PC-3 (cell line): ENCODE measurements at regions not wholly inside any gene's neighbourhood (a gene's known extent, or its start where the extent isn't known, plus 50 kb on each side); places are given as distances from the start of the nearest gene placed in this dataset.

Source experiments
- ATAC-seq: fragments of 200-7000 bp; cut with Tn5 transposase; 2 replicates; pipeline ENCODE4 v1.9.1; 2020; ENCODE audit warnings: mild to moderate bottlenecking, moderate library complexity
- BruUV-seq: library from RNA; stranded (reverse); fragments of 400-500 nt; replicated peaks from 2 replicates; lab custom pipeline; 2021; lab: Mats Ljungman, UMichigan
- CTCF ChIA-PET: fragments of 300-600 bp; sonication (Branson Sonifier 250); formaldehyde crosslinking; loops from one replicate; lab custom pipeline; 2022; ENCODE audit warnings: antibody characterized with exemption; lab: Charles Lee
- POLR2A ChIA-PET: fragments of 300-600 bp; sonication (Branson Sonifier 250); formaldehyde crosslinking; loops from one replicate; lab custom pipeline; 2022; ENCODE audit warnings: antibody characterized with exemption; ENCODE audit not compliant: unreplicated experiment; lab: Charles Lee
- DNase-seq: peaks from one replicate; pipeline ENCODE4 v3.0.0-alpha.2; 2015
- H2AFZ ChIP-seq: fragments of 300-600 bp; sonication (generic); 2 replicates; pipeline ENCODE4 v1.6.0; 2016; ENCODE audit warnings: antibody characterized with exemption, low read length
- H3F3A ChIP-seq: fragments of 300-600 bp; sonication (generic); one replicate; pipeline ENCODE4 v1.6.0; 2017; ENCODE audit warnings: antibody characterized with exemption, low read length, control low read depth, mild to moderate bottlenecking; ENCODE audit not compliant: unreplicated experiment
- H3K27ac ChIP-seq: fragments of 300-600 bp; sonication (generic); 2 replicates; pipeline ENCODE4 v1.5.1; 2016; ENCODE audit warnings: mild to moderate bottlenecking, low read length
- H3K27me3 ChIP-seq: fragments of 300-600 bp; sonication (generic); 2 replicates; pipeline ENCODE4 v1.6.1; 2016; ENCODE audit warnings: low read length, mixed read lengths
- H3K36me3 ChIP-seq: fragments of 300-600 bp; sonication (generic); 2 replicates; pipeline ENCODE4 v1.6.1; 2016; ENCODE audit warnings: low read depth, mixed run types, low read length, mixed read lengths
- H3K4me1 ChIP-seq: fragments of 300-600 bp; sonication (generic); 2 replicates; pipeline ENCODE4 v1.5.1; 2016; ENCODE audit warnings: low read length; ENCODE audit not compliant: insufficient read depth
- H3K4me2 ChIP-seq: fragments of 300-600 bp; sonication (generic); 2 replicates; pipeline ENCODE4 v1.6.0; 2016; ENCODE audit warnings: low read length
- H3K4me3 ChIP-seq: fragments of 300-600 bp; sonication (generic); 2 replicates; pipeline ENCODE4 v1.5.1; 2016; ENCODE audit warnings: mild to moderate bottlenecking, low read length, mixed read lengths
- H3K79me2 ChIP-seq: fragments of 300-600 bp; sonication (generic); 2 replicates; pipeline ENCODE4 v1.6.1; 2017; ENCODE audit warnings: low read length, mixed read lengths
- H3K9ac ChIP-seq: fragments of 300-600 bp; sonication (generic); 2 replicates; pipeline ENCODE4 v1.6.0; 2016; ENCODE audit warnings: mild to moderate bottlenecking, low read length
- H3K9me2 ChIP-seq: fragments of 300-600 bp; sonication (generic); replicated peaks from 2 replicates; pipeline ENCODE4 v1.6.1; 2016; ENCODE audit warnings: mixed run types, low read length, mixed read lengths
- H3K9me3 ChIP-seq: fragments of 300-600 bp; sonication (generic); 2 replicates; pipeline ENCODE4 v1.6.1; 2016; ENCODE audit warnings: low read length, mixed read lengths
- H4K20me1 ChIP-seq: fragments of 300-600 bp; sonication (generic); 2 replicates; pipeline ENCODE4 v1.6.1; 2016; ENCODE audit warnings: low read length, mixed read lengths
- EZH2 ChIP-seq: fragments of 300-600 bp; sonication (generic); IDR thresholded peaks from one replicate; pipeline ENCODE4 v1.6.1; 2017; ENCODE audit warnings: antibody characterized with exemption, mild to moderate bottlenecking, low read length; ENCODE audit not compliant: unreplicated experiment
- EZH2phosphoT487 ChIP-seq: fragments of 300-600 bp; sonication (generic); IDR thresholded peaks from 2 replicates; pipeline ENCODE4 v1.6.1; 2018; ENCODE audit warnings: mild to moderate bottlenecking, antibody characterized with exemption, low read length, borderline replicate concordance
- intact Hi-C: fragments of 100-400 bp; cut with micrococcal nuclease; formaldehyde crosslinking; loops from 2 replicates; pipeline ENCODE4 v1.9.0; 2023
- TF ChIP-seq, protein P1 (sequence below): fragments of 300-600 bp; sonication (generic); conservative IDR thresholded peaks from 2 replicates; pipeline ENCODE4 v1.5.1; 2017; ENCODE audit warnings: antibody characterized with exemption, low read depth, mild to moderate bottlenecking, low read length

DNA sequence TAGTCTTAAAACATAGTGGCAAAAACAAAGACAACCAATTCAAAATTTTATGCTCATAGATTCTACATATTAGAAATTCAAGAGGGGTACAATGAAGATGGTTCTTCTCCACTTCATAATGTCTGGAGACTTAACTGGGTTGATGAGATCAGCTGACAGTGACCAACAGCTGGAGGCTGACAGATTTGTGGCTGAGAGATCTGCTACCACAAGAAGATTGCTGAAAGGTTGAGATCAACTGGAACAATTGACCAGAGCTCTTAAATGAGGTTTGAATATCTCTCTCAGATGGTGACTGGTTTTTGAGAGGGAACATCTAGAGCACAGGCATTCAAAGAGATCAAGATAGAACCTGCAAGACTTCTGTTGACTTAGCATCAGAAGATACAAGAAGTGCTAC is 254.1 kb upstream of the ARPP21 start:
- Histone ChIP-seq H3K27me3 (no peaks in the 10 kb centered on the region), H3K4me3 (no peak overlapping the region), H3K79me2 (no peaks in the 10 kb centered on the region), H3K4me2 (no peak overlapping the region), H3K27ac (no peak overlapping the region), H2AFZ (no peak overlapping the region), H3K4me1 (no peaks in the 10 kb centered on the region), H4K20me1 (no peaks in the 10 kb centered on the region), H3K9me2 (no peaks in the 10 kb centered on the region), H3F3A (no peaks in the 10 kb centered on the region), H3K9me3 (peaks cover 19% of the 10 kb centered on the region; the same call in 1 of the 2 replicates), H3K36me3 (no peaks in the 10 kb centered on the region), H3K9ac (no peak overlapping the region)
- DNase-seq (no peak), ATAC-seq (no peak)
- ChIA-PET POLR2A (no interaction called here), CTCF (no interaction called here)
- BruUV-seq, result no TSS peak
- TF ChIP-seq, protein P1, sequence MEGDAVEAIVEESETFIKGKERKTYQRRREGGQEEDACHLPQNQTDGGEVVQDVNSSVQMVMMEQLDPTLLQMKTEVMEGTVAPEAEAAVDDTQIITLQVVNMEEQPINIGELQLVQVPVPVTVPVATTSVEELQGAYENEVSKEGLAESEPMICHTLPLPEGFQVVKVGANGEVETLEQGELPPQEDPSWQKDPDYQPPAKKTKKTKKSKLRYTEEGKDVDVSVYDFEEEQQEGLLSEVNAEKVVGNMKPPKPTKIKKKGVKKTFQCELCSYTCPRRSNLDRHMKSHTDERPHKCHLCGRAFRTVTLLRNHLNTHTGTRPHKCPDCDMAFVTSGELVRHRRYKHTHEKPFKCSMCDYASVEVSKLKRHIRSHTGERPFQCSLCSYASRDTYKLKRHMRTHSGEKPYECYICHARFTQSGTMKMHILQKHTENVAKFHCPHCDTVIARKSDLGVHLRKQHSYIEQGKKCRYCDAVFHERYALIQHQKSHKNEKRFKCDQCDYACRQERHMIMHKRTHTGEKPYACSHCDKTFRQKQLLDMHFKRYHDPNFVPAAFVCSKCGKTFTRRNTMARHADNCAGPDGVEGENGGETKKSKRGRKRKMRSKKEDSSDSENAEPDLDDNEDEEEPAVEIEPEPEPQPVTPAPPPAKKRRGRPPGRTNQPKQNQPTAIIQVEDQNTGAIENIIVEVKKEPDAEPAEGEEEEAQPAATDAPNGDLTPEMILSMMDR, result no peak
- no peak for TF ChIP-seq EZH2
- TF ChIP-seq EZH2phosphoT487, result no peak
- intact Hi-C loops, result no loop called here

DNA sequence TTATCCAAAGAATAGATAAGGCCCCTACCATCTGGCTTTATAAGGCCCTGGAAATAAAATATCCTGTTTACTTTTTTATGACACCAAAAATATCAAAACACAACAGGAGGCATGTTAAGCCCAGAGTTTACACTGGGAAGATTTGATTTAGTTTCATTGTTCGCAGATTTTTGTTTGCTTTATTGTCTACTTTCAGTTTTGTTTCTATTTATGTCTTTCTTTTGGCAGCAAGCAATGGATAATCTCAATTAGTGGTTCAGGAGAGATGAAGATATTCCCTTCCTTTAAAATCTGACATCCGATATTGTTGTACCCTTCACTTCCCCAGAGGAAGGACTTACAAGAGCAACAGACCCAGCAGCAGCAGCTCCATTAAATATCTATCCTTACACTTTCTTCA is 249.4 kb upstream of the ARPP21 start:
- H3K9ac ChIP-seq, result no peak overlapping the region
- H4K20me1 ChIP-seq, result no peaks in the 10 kb centered on the region
- TF ChIP-seq EZH2phosphoT487 (no peak), EZH2 (no peak)
- TF ChIP-seq, protein P1, result no peak
- POLR2A ChIA-PET, result no interaction called here
- intact Hi-C loops, result no loop called here
- no peak overlapping the region for H3K4me2 ChIP-seq
- no peaks in the 10 kb centered on the region for H3K27me3 ChIP-seq
- H3K4me1 ChIP-seq, result no peaks in the 10 kb centered on the region
- H3K27ac ChIP-seq, result no peak overlapping the region
- H3K9me2 ChIP-seq, result no peaks in the 10 kb centered on the region
- ATAC-seq, result no peak
- H3K9me3 ChIP-seq, result peaks cover 12% of the 10 kb centered on the region; the same call in 1 of the 2 replicates
- H3K79me2 ChIP-seq, result no peaks in the 10 kb centered on the region
- CTCF ChIA-PET, result no interaction called here
- no peaks in the 10 kb centered on the region for H3F3A ChIP-seq
- BruUV-seq, result no TSS peak
- H3K4me3 ChIP-seq, result no peak overlapping the region
- H2AFZ ChIP-seq, result no peak overlapping the region
- DNase-seq, result no peak
- no peaks in the 10 kb centered on the region for H3K36me3 ChIP-seq

DNA sequence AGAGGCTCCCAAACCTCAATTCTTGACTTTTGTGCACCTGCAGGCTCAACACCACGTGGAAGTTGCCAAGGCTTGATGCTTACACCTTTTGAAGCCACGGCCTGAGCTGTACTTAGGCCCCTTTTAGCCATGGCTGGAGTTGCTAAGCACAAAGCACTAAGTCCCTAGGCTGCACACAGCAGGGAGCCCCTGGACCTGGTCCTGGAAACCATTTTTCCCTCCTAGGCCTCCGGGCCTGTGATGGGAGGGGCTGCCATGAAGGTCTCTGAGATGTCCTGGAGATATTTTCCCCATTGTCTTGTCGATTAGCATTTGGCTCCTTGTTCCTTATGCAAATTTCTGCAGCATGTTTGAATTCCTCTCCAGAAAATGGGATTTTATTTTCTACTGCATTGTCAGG is 247.1 kb upstream of the ARPP21 start:
- Histone ChIP-seq H3F3A (no peaks in the 10 kb centered on the region), H2AFZ (no peak overlapping the region), H4K20me1 (no peaks in the 10 kb centered on the region), H3K9me3 (peaks cover 16% of the 10 kb centered on the region; the same call in 1 of the 2 replicates), H3K9ac (no peak overlapping the region), H3K9me2 (no peaks in the 10 kb centered on the region), H3K79me2 (no peaks in the 10 kb centered on the region), H3K27me3 (no peaks in the 10 kb centered on the region), H3K4me3 (no peak overlapping the region), H3K36me3 (no peaks in the 10 kb centered on the region), H3K4me1 (no peaks in the 10 kb centered on the region), H3K4me2 (no peak overlapping the region), H3K27ac (no peak overlapping the region)
- BruUV-seq, result no TSS peak
- DNase-seq (no peak), ATAC-seq (no peak)
- POLR2A ChIA-PET, result no interaction called here
- intact Hi-C loops, result no loop called here
- TF ChIP-seq EZH2 (no peak), EZH2phosphoT487 (no peak)
- TF ChIP-seq, protein P1, result no peak
- CTCF ChIA-PET, result no interaction called here
